Gastroesophageal sphincter (tissue), 4 donors: ENCODE measurements at regions not wholly inside any gene's neighbourhood (a gene's known extent, or its start where the extent isn't known, plus 50 kb on each side); places are given as distances from the start of the nearest gene placed in this dataset.

Experiments used
- ATAC-seq: fragments of 150-250 bp; one replicate; pipeline ENCODE4 v1.9.1; 2016; ENCODE audit warnings: mild to moderate bottlenecking, moderate library complexity
- H3K27ac ChIP-seq, 4 donors: fragments of 200-600 bp; sonication (generic) in 3 of 4; 1 replicate in 3 of 4; 2 replicates in 1 of 4; pipeline ENCODE4 v1.5.1; 2016 to 2019
- H3K27me3 ChIP-seq: fragments of 200-600 bp; sonication (generic); one replicate; pipeline ENCODE4 v1.5.1; 2019
- H3K36me3 ChIP-seq, 2 donors: fragments of 200-600 bp; sonication (generic); one replicate each; pipeline ENCODE4 v1.5.1; 2019; ENCODE audit warnings: control low read depth in 1 of 2
- H3K4me1 ChIP-seq, 3 donors: fragments of 200-600 bp; sonication (generic); 1 replicate in 2 of 3; 2 replicates in 1 of 3; pipeline ENCODE4 v1.5.1; 2016 to 2019; ENCODE audit warnings: control low read depth in 2 of 3
- H3K4me3 ChIP-seq, 2 donors: fragments of 200-600 bp; sonication (generic); one replicate each; pipeline ENCODE4 v1.5.1; 2019; ENCODE audit warnings: mild to moderate bottlenecking in 1 of 2, moderate library complexity in 1 of 2
- H3K9me3 ChIP-seq, 3 donors: fragments of 200-600 bp; sonication (generic); one replicate each; pipeline ENCODE4 v1.5.1; 2017 to 2019; ENCODE audit warnings: control low read depth in 2 of 3
- CTCF ChIP-seq, 4 experiments: fragments of 200-600 bp in 2 of 4; fragments of 450-650 bp in 2 of 4; sonication (generic) in 1 of 4; IDR thresholded peaks; one replicate each; pipeline ENCODE4 v1.5.1; 2017 to 2019; ENCODE audit warnings: antibody characterized with exemption in 4 of 4, mild to moderate bottlenecking in 2 of 4, moderate library complexity in 2 of 4
- EP300 ChIP-seq: sonication (generic); formaldehyde crosslinking; IDR thresholded peaks from one replicate; pipeline ENCODE4 v1.6.1; 2017; ENCODE audit warnings: antibody characterized with exemption, mild to moderate bottlenecking
- POLR2A ChIP-seq, 2 donors: fragments of 450-650 bp; IDR thresholded peaks; one replicate each; pipeline ENCODE4 v1.6.1; 2017; ENCODE audit warnings: antibody characterized with exemption in 2 of 2, mild to moderate bottlenecking in 2 of 2, moderate library complexity in 1 of 2
- POLR2AphosphoS5 ChIP-seq: sonication (generic); formaldehyde crosslinking; IDR thresholded peaks from one replicate; pipeline ENCODE4 v1.6.1; 2017; ENCODE audit warnings: antibody characterized with exemption
- WGBS, 2 donors: methylation state at CpG; one replicate each; pipeline ENCODE4 v1.1.5; 2018; ENCODE audit warnings: low coverage in 1 of 2; 5-methylcytosine and 5-hydroxymethylcytosine counted together

GRCh38 chr4:28565396-28565795, 1704.8 kb downstream of the STIM2 start:
- no peak overlapping the region for H3K4me3 ChIP-seq
- no peaks in the 10 kb centered on the region for H3K27me3 ChIP-seq
- WGBS, 2 donors, result 39 to 49% methylated on average over 2 of the region's 2 CpGs
- H3K27ac ChIP-seq, result no peak overlapping the region
- no peaks in the 10 kb centered on the region for H3K36me3 ChIP-seq
- no peak for ATAC-seq
- no peak for TF ChIP-seq POLR2A (IDR thresholded peaks at IDR 0.05)
- no peak for TF ChIP-seq POLR2AphosphoS5
- TF ChIP-seq EP300, result no peak
- no peak for TF ChIP-seq CTCF (IDR thresholded peaks at IDR 0.05)
- H3K4me1 ChIP-seq, result no peaks in the 10 kb centered on the region
- no peaks in the 10 kb centered on the region for H3K9me3 ChIP-seq

- H3K36me3 ChIP-seq, result no peaks in the 10 kb centered on the region
- H3K27me3 ChIP-seq, result no peaks in the 10 kb centered on the region
- WGBS, 2 donors, result 74 to 88% methylated on average over 2 of the region's 2 CpGs
- H3K4me1 ChIP-seq, result no peaks in the 10 kb centered on the region
- TF ChIP-seq CTCF (IDR thresholded peaks at IDR 0.05), result no peak
- TF ChIP-seq EP300, result no peak
- TF ChIP-seq POLR2A (IDR thresholded peaks at IDR 0.05), result no peak
- no peak for TF ChIP-seq POLR2AphosphoS5
- no peak for ATAC-seq
- no peak overlapping the region for H3K4me3 ChIP-seq
- no peaks in the 10 kb centered on the region for H3K9me3 ChIP-seq
- H3K27ac ChIP-seq, result no peak overlapping the region
These were observed 1740.3 kb downstream of the STIM2 start for GRCh38 chr4:28600958-28601357.

- 54 to 73% methylated on average over 3 of the region's 3 CpGs for WGBS, 2 donors
- Histone ChIP-seq H3K36me3 (no peaks in the 10 kb centered on the region), H3K27me3 (no peaks in the 10 kb centered on the region), H3K27ac (no peak overlapping the region), H3K4me1 (no peaks in the 10 kb centered on the region), H3K4me3 (no peak overlapping the region), H3K9me3 (no peaks in the 10 kb centered on the region)
- no peak for ATAC-seq
- no peak for TF ChIP-seq EP300
- no peak for TF ChIP-seq CTCF (IDR thresholded peaks at IDR 0.05)
- TF ChIP-seq POLR2AphosphoS5, result no peak
- no peak for TF ChIP-seq POLR2A (IDR thresholded peaks at IDR 0.05)
These were observed 1761.0 kb downstream of the STIM2 start for GRCh38 chr4:28621591-28621990.

GRCh38 chr4:28636971-28637370, 1776.3 kb downstream of the STIM2 start:
- Histone ChIP-seq H3K9me3 (no peaks in the 10 kb centered on the region), H3K4me1 (no peaks in the 10 kb centered on the region), H3K27ac (no peak overlapping the region), H3K36me3 (no peaks in the 10 kb centered on the region), H3K4me3 (no peak overlapping the region), H3K27me3 (no peaks in the 10 kb centered on the region)
- WGBS, 2 donors, result 61 to 76% methylated on average over 3 of the region's 3 CpGs
- no peak for TF ChIP-seq POLR2A (IDR thresholded peaks at IDR 0.05)
- no peak for TF ChIP-seq POLR2AphosphoS5
- no peak for TF ChIP-seq CTCF (IDR thresholded peaks at IDR 0.05)
- no peak for TF ChIP-seq EP300
- ATAC-seq, result no peak

GRCh38 chr4:28639747-28640146, 1779.1 kb downstream of the STIM2 start:
- no peaks in the 10 kb centered on the region for H3K27me3 ChIP-seq
- no peak for TF ChIP-seq CTCF (IDR thresholded peaks at IDR 0.05)
- TF ChIP-seq POLR2A (IDR thresholded peaks at IDR 0.05), result no peak
- TF ChIP-seq EP300, result no peak
- no peak for TF ChIP-seq POLR2AphosphoS5
- H3K4me3 ChIP-seq, result no peak overlapping the region
- WGBS, 2 donors, result 83 to 100% methylated on average over 2 of the region's 2 CpGs
- no peaks in the 10 kb centered on the region for H3K36me3 ChIP-seq
- H3K27ac ChIP-seq, result no peak overlapping the region
- H3K4me1 ChIP-seq, result no peaks in the 10 kb centered on the region
- H3K9me3 ChIP-seq, result no peaks in the 10 kb centered on the region
- no peak for ATAC-seq
